GM12801 (cell line): ENCODE measurements at regions not wholly inside any gene's neighbourhood (a gene's known extent, or its start where the extent isn't known, plus 50 kb on each side); places are given as distances from the start of the nearest gene placed in this dataset.

Experiments
- TF ChIP-seq, protein P1 (sequence below): IDR thresholded peaks from one replicate; pipeline ENCODE4 v1.5.1; 2011; ENCODE audit warnings: control low read depth; ENCODE audit not compliant: insufficient read length; ENCODE audit errors: extremely low read depth

- TF ChIP-seq, protein P1, sequence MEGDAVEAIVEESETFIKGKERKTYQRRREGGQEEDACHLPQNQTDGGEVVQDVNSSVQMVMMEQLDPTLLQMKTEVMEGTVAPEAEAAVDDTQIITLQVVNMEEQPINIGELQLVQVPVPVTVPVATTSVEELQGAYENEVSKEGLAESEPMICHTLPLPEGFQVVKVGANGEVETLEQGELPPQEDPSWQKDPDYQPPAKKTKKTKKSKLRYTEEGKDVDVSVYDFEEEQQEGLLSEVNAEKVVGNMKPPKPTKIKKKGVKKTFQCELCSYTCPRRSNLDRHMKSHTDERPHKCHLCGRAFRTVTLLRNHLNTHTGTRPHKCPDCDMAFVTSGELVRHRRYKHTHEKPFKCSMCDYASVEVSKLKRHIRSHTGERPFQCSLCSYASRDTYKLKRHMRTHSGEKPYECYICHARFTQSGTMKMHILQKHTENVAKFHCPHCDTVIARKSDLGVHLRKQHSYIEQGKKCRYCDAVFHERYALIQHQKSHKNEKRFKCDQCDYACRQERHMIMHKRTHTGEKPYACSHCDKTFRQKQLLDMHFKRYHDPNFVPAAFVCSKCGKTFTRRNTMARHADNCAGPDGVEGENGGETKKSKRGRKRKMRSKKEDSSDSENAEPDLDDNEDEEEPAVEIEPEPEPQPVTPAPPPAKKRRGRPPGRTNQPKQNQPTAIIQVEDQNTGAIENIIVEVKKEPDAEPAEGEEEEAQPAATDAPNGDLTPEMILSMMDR: no peak
These were observed 490.8 kb downstream of the FOXO1 start for GRCh38 chr13:40175639-40176038.

DNA sequence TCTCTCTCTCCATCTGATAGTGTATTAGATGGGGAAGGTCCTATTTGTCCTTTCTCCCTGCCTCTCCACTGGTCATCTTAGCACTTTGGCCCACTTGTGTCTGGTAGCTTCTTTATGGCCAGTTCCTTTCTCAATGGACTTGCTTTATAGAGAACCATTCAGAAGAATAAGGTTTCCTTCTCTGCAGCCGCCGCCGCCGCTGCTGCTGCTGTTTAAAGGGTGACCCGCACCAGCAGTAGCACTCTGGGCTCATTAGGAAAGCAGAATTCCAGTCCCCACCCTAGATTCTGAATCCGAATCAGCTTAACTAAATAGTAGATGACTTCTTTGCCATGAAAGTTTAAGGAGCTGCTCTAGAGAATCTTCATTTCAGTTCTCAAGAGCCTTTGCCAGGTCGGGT lies 490.2 kb downstream of the FOXO1 start:
- TF ChIP-seq, protein P1: no peak

DNA sequence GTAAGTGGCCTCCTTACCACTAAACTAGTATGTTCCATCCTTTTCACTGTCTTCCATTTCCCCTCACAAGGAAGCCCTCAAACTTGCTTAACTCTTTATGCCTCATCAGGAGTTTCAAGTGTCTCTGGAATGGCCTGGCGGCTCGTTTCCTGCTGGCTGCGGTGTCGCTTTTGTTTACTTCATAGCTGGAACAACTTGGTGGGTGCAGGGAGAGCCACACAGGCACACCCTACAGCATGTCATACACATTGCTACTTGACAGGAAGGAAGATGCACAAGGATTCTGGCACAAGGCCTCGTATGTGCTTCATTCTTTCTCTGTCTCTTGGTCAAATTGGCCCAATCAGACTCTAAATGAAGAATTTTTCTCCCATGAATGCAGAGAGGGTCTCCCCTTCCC lies 488.3 kb downstream of the FOXO1 start:
- TF ChIP-seq, protein P1: no peak

DNA sequence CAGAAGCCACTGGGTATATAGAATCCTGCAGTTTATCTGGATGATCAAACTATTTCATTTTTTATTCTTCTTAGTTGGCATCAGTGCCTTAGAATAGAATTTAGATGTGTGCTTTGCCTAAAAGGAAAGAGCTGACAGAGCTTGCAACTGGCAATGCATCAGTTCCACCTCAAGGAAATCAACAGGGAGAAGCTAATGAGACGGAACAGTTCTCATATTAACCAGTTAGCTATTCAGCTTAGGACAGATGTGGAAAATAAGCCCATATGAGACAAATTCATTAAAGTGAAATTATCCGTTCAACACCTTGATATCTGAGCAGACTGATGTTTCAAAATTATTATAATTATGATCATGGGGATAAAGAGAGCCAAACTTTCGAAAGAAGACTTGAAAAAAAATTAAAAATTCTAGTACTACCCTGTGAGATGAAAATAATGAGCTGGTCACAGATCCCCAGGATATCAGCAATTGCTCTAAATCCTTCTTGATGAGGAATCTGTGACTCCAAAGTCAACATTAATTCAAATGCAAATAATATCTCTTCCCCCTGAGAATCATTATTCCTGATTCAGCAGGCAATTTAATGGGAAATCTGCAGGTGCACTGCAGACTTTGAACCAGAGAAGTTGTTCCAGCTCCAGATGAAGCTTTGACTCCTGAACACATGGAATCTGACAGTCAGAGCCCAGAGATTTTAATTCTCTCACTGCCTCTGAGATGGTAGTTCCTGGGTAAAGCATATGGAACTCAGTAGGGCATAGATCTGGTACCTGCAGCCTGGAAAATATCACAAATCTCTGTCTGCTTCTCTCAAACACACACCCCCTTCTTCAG lies 486.8 kb downstream of the FOXO1 start:
- TF ChIP-seq, protein P1: no peak

DNA sequence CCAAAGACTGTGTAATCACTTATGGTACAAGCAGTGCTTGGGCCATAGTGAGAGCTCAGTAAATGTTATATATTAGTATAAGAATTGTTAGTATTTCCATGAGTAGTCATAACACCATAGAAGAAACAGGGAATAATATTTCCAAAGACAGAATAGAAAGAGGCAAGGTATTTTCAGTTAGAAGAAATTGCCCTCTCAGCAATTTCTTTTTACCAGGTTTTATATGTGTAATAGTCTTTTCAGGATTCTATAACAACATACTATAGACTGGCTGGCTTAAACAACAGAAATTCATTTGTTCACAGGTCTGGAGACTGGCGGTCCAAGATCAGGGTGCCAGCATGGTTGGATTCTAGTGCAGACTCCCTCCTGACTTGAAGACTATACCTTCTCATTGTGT lies 485.7 kb downstream of the FOXO1 start:
- TF ChIP-seq, protein P1: no peak

GRCh38 chr13:40181203-40181845 lies 485.1 kb downstream of the FOXO1 start:
- TF ChIP-seq, protein P1: no peak

DNA sequence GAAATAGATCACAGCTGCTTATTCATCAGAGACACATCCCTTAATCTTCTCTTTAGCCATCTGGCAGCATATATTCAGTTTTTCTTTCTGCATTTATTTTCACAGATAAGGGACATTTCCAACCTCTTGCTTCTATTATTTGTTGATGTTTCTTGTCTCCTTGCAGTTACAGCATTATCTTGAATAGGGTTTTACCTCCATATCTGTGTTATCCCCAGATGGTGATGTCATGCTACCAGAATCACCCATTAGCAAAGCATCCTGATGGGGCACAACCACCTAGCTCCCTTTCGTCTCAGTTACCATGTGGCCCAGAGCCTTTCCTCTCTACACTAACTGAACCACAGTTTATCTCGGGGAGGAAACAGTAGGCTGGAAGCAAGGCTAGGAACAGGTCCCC lies 483.9 kb downstream of the FOXO1 start:
- TF ChIP-seq, protein P1: no peak
